PC-3 (cell line): ENCODE measurements at regions not wholly inside any gene's neighbourhood (a gene's known extent, or its start where the extent isn't known, plus 50 kb on each side); places are given as distances from the start of the nearest gene placed in this dataset.

Experiments used
- ATAC-seq: fragments of 200-7000 bp; cut with Tn5 transposase; 2 replicates; pipeline ENCODE4 v1.9.1; 2020; ENCODE audit warnings: mild to moderate bottlenecking, moderate library complexity
- BruUV-seq: library from RNA; stranded (reverse); fragments of 400-500 nt; replicated peaks from 2 replicates; lab custom pipeline; 2021; lab: Mats Ljungman, UMichigan
- CTCF ChIA-PET: fragments of 300-600 bp; sonication (Branson Sonifier 250); formaldehyde crosslinking; loops from one replicate; lab custom pipeline; 2022; ENCODE audit warnings: antibody characterized with exemption; lab: Charles Lee
- POLR2A ChIA-PET: fragments of 300-600 bp; sonication (Branson Sonifier 250); formaldehyde crosslinking; loops from one replicate; lab custom pipeline; 2022; ENCODE audit warnings: antibody characterized with exemption; ENCODE audit not compliant: unreplicated experiment; lab: Charles Lee
- DNase-seq: peaks from one replicate; pipeline ENCODE4 v3.0.0-alpha.2; 2015
- H2AFZ ChIP-seq: fragments of 300-600 bp; sonication (generic); 2 replicates; pipeline ENCODE4 v1.6.0; 2016; ENCODE audit warnings: antibody characterized with exemption, low read length
- H3F3A ChIP-seq: fragments of 300-600 bp; sonication (generic); one replicate; pipeline ENCODE4 v1.6.0; 2017; ENCODE audit warnings: antibody characterized with exemption, low read length, control low read depth, mild to moderate bottlenecking; ENCODE audit not compliant: unreplicated experiment
- H3K27ac ChIP-seq: fragments of 300-600 bp; sonication (generic); 2 replicates; pipeline ENCODE4 v1.5.1; 2016; ENCODE audit warnings: mild to moderate bottlenecking, low read length
- H3K27me3 ChIP-seq: fragments of 300-600 bp; sonication (generic); 2 replicates; pipeline ENCODE4 v1.6.1; 2016; ENCODE audit warnings: low read length, mixed read lengths
- H3K36me3 ChIP-seq: fragments of 300-600 bp; sonication (generic); 2 replicates; pipeline ENCODE4 v1.6.1; 2016; ENCODE audit warnings: low read depth, mixed run types, low read length, mixed read lengths
- H3K4me1 ChIP-seq: fragments of 300-600 bp; sonication (generic); 2 replicates; pipeline ENCODE4 v1.5.1; 2016; ENCODE audit warnings: low read length; ENCODE audit not compliant: insufficient read depth
- H3K4me2 ChIP-seq: fragments of 300-600 bp; sonication (generic); 2 replicates; pipeline ENCODE4 v1.6.0; 2016; ENCODE audit warnings: low read length
- H3K4me3 ChIP-seq: fragments of 300-600 bp; sonication (generic); 2 replicates; pipeline ENCODE4 v1.5.1; 2016; ENCODE audit warnings: mild to moderate bottlenecking, low read length, mixed read lengths
- H3K79me2 ChIP-seq: fragments of 300-600 bp; sonication (generic); 2 replicates; pipeline ENCODE4 v1.6.1; 2017; ENCODE audit warnings: low read length, mixed read lengths
- H3K9ac ChIP-seq: fragments of 300-600 bp; sonication (generic); 2 replicates; pipeline ENCODE4 v1.6.0; 2016; ENCODE audit warnings: mild to moderate bottlenecking, low read length
- H3K9me2 ChIP-seq: fragments of 300-600 bp; sonication (generic); replicated peaks from 2 replicates; pipeline ENCODE4 v1.6.1; 2016; ENCODE audit warnings: mixed run types, low read length, mixed read lengths
- H3K9me3 ChIP-seq: fragments of 300-600 bp; sonication (generic); 2 replicates; pipeline ENCODE4 v1.6.1; 2016; ENCODE audit warnings: low read length, mixed read lengths
- H4K20me1 ChIP-seq: fragments of 300-600 bp; sonication (generic); 2 replicates; pipeline ENCODE4 v1.6.1; 2016; ENCODE audit warnings: low read length, mixed read lengths
- EZH2 ChIP-seq: fragments of 300-600 bp; sonication (generic); IDR thresholded peaks from one replicate; pipeline ENCODE4 v1.6.1; 2017; ENCODE audit warnings: antibody characterized with exemption, mild to moderate bottlenecking, low read length; ENCODE audit not compliant: unreplicated experiment
- EZH2phosphoT487 ChIP-seq: fragments of 300-600 bp; sonication (generic); IDR thresholded peaks from 2 replicates; pipeline ENCODE4 v1.6.1; 2018; ENCODE audit warnings: mild to moderate bottlenecking, antibody characterized with exemption, low read length, borderline replicate concordance
- intact Hi-C: fragments of 100-400 bp; cut with micrococcal nuclease; formaldehyde crosslinking; loops from 2 replicates; pipeline ENCODE4 v1.9.0; 2023
- TF ChIP-seq, protein P1 (sequence below): fragments of 300-600 bp; sonication (generic); conservative IDR thresholded peaks from 2 replicates; pipeline ENCODE4 v1.5.1; 2017; ENCODE audit warnings: antibody characterized with exemption, low read depth, mild to moderate bottlenecking, low read length

DNA sequence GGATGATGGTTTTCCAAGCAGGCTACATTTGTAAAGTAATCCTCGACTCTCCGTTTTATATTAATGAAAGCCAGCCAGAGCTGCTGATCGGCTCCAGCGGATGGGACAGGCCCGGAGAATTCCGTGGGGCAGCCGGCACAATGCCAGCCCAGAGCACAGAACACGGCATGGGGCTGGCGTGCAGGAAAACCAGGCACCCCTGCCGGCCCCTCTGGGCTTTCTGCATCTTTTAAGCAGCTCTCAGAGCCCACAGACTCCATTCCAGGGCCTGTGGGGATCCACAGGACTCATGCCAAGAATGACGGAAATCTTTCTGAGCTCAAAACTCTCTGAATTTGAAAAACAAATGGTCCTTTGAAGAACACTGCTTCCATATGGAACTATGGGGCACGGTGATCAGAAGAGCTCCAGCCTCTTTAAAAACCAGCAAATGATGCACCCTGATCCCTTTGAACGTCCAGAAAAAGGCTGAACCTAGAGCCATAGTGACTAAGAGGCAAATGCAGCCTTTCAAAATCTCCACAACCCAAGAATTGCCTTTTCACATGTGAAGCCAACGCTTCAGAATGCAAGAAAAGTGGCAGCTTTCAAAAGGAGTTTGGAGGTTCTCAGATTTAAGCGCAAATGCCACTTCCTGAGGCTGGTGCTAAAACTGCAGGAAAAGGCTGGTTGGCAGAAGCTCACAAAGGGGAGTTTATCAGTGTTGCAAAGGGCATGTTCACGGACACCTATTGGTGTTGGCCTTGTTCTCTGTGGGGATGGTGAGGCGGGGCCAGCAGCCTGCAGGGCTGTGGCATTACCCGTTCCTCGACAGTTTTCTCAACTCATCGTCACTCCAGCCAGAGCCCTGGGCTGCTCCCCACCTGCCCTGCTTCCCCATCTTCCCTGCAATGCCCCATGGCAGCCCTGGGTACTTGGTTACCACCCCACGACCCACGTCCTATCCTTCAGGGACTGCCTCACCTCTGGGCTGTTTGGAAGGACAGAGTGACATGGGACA lies 212.5 kb downstream of the CTTN start:
- Histone ChIP-seq H3K9me2 (no peaks in the 10 kb centered on the region), H3F3A (no peaks in the 10 kb centered on the region), H3K4me3 (no peak overlapping the region), H3K9me3 (no peaks in the 10 kb centered on the region), H3K4me2 (no peak overlapping the region), H3K79me2 (no peaks in the 10 kb centered on the region), H3K36me3 (no peaks in the 10 kb centered on the region), H3K27ac (no peak overlapping the region), H3K27me3 (no peaks in the 10 kb centered on the region), H3K4me1 (no peaks in the 10 kb centered on the region), H2AFZ (no peak overlapping the region), H3K9ac (no peak overlapping the region), H4K20me1 (no peaks in the 10 kb centered on the region)
- DNase-seq (no peak), ATAC-seq (no peak)
- ChIA-PET CTCF (no interaction called here), POLR2A (no interaction called here)
- intact Hi-C loops: no loop called here
- TF ChIP-seq, protein P1, sequence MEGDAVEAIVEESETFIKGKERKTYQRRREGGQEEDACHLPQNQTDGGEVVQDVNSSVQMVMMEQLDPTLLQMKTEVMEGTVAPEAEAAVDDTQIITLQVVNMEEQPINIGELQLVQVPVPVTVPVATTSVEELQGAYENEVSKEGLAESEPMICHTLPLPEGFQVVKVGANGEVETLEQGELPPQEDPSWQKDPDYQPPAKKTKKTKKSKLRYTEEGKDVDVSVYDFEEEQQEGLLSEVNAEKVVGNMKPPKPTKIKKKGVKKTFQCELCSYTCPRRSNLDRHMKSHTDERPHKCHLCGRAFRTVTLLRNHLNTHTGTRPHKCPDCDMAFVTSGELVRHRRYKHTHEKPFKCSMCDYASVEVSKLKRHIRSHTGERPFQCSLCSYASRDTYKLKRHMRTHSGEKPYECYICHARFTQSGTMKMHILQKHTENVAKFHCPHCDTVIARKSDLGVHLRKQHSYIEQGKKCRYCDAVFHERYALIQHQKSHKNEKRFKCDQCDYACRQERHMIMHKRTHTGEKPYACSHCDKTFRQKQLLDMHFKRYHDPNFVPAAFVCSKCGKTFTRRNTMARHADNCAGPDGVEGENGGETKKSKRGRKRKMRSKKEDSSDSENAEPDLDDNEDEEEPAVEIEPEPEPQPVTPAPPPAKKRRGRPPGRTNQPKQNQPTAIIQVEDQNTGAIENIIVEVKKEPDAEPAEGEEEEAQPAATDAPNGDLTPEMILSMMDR: no peak
- TF ChIP-seq EZH2: no peak
- no peak for TF ChIP-seq EZH2phosphoT487
- BruUV-seq: no TSS peak

DNA sequence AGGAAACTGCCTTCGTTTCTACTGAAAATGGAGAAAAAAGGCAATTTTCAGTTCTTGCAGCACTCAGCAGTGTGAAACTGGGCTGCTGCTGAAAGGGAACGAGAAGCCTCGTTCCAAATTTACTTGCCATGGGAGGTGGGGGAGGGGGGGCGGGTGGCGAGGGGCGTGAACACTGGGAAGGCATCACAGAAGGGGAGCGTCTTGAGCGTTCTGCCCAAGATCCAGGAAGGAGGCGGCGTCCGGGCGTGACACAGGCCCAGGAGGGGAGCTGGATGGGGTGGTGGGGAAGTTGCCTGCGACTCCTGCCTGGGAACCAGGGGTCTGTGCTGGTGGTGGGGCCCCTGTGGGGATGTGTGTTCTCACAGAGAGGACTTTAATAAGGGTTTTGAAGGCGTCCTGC lies 213.5 kb downstream of the CTTN start:
- no peaks in the 10 kb centered on the region for H3K27me3 ChIP-seq
- H3K9me3 ChIP-seq: no peaks in the 10 kb centered on the region
- no peak overlapping the region for H3K4me2 ChIP-seq
- ChIA-PET POLR2A (no interaction called here), CTCF (no interaction called here)
- BruUV-seq: no TSS peak
- DNase-seq (no peak), ATAC-seq (no peak)
- no peaks in the 10 kb centered on the region for H3K9me2 ChIP-seq
- H3K79me2 ChIP-seq: no peaks in the 10 kb centered on the region
- H3K4me3 ChIP-seq: no peak overlapping the region
- no peak overlapping the region for H3K9ac ChIP-seq
- H3K27ac ChIP-seq: no peak overlapping the region
- H4K20me1 ChIP-seq: no peaks in the 10 kb centered on the region
- intact Hi-C loops: no loop called here
- H2AFZ ChIP-seq: no peak overlapping the region
- no peaks in the 10 kb centered on the region for H3K36me3 ChIP-seq
- no peaks in the 10 kb centered on the region for H3F3A ChIP-seq
- TF ChIP-seq EZH2phosphoT487 (no peak), EZH2 (no peak)
- TF ChIP-seq, protein P1: no peak
- no peaks in the 10 kb centered on the region for H3K4me1 ChIP-seq
